PC-3 (cell line): ENCODE measurements at regions not wholly inside any gene's neighbourhood (a gene's known extent, or its start where the extent isn't known, plus 50 kb on each side); places are given as distances from the start of the nearest gene placed in this dataset.

Experiments
- ATAC-seq: fragments of 200-7000 bp; cut with Tn5 transposase; 2 replicates; pipeline ENCODE4 v1.9.1; 2020; ENCODE audit warnings: mild to moderate bottlenecking, moderate library complexity
- BruUV-seq: library from RNA; stranded (reverse); fragments of 400-500 nt; replicated peaks from 2 replicates; lab custom pipeline; 2021; lab: Mats Ljungman, UMichigan
- CTCF ChIA-PET: fragments of 300-600 bp; sonication (Branson Sonifier 250); formaldehyde crosslinking; loops from one replicate; lab custom pipeline; 2022; ENCODE audit warnings: antibody characterized with exemption; lab: Charles Lee
- POLR2A ChIA-PET: fragments of 300-600 bp; sonication (Branson Sonifier 250); formaldehyde crosslinking; loops from one replicate; lab custom pipeline; 2022; ENCODE audit warnings: antibody characterized with exemption; ENCODE audit not compliant: unreplicated experiment; lab: Charles Lee
- DNase-seq: peaks from one replicate; pipeline ENCODE4 v3.0.0-alpha.2; 2015
- H2AFZ ChIP-seq: fragments of 300-600 bp; sonication (generic); 2 replicates; pipeline ENCODE4 v1.6.0; 2016; ENCODE audit warnings: antibody characterized with exemption, low read length
- H3F3A ChIP-seq: fragments of 300-600 bp; sonication (generic); one replicate; pipeline ENCODE4 v1.6.0; 2017; ENCODE audit warnings: antibody characterized with exemption, low read length, control low read depth, mild to moderate bottlenecking; ENCODE audit not compliant: unreplicated experiment
- H3K27ac ChIP-seq: fragments of 300-600 bp; sonication (generic); 2 replicates; pipeline ENCODE4 v1.5.1; 2016; ENCODE audit warnings: mild to moderate bottlenecking, low read length
- H3K27me3 ChIP-seq: fragments of 300-600 bp; sonication (generic); 2 replicates; pipeline ENCODE4 v1.6.1; 2016; ENCODE audit warnings: low read length, mixed read lengths
- H3K36me3 ChIP-seq: fragments of 300-600 bp; sonication (generic); 2 replicates; pipeline ENCODE4 v1.6.1; 2016; ENCODE audit warnings: low read depth, mixed run types, low read length, mixed read lengths
- H3K4me1 ChIP-seq: fragments of 300-600 bp; sonication (generic); 2 replicates; pipeline ENCODE4 v1.5.1; 2016; ENCODE audit warnings: low read length; ENCODE audit not compliant: insufficient read depth
- H3K4me2 ChIP-seq: fragments of 300-600 bp; sonication (generic); 2 replicates; pipeline ENCODE4 v1.6.0; 2016; ENCODE audit warnings: low read length
- H3K4me3 ChIP-seq: fragments of 300-600 bp; sonication (generic); 2 replicates; pipeline ENCODE4 v1.5.1; 2016; ENCODE audit warnings: mild to moderate bottlenecking, low read length, mixed read lengths
- H3K79me2 ChIP-seq: fragments of 300-600 bp; sonication (generic); 2 replicates; pipeline ENCODE4 v1.6.1; 2017; ENCODE audit warnings: low read length, mixed read lengths
- H3K9ac ChIP-seq: fragments of 300-600 bp; sonication (generic); 2 replicates; pipeline ENCODE4 v1.6.0; 2016; ENCODE audit warnings: mild to moderate bottlenecking, low read length
- H3K9me2 ChIP-seq: fragments of 300-600 bp; sonication (generic); replicated peaks from 2 replicates; pipeline ENCODE4 v1.6.1; 2016; ENCODE audit warnings: mixed run types, low read length, mixed read lengths
- H3K9me3 ChIP-seq: fragments of 300-600 bp; sonication (generic); 2 replicates; pipeline ENCODE4 v1.6.1; 2016; ENCODE audit warnings: low read length, mixed read lengths
- H4K20me1 ChIP-seq: fragments of 300-600 bp; sonication (generic); 2 replicates; pipeline ENCODE4 v1.6.1; 2016; ENCODE audit warnings: low read length, mixed read lengths
- CTCF ChIP-seq: fragments of 300-600 bp; sonication (generic); conservative IDR thresholded peaks from 2 replicates; pipeline ENCODE4 v1.5.1; 2017; ENCODE audit warnings: antibody characterized with exemption, low read depth, mild to moderate bottlenecking, low read length
- EZH2 ChIP-seq: fragments of 300-600 bp; sonication (generic); IDR thresholded peaks from one replicate; pipeline ENCODE4 v1.6.1; 2017; ENCODE audit warnings: antibody characterized with exemption, mild to moderate bottlenecking, low read length; ENCODE audit not compliant: unreplicated experiment
- EZH2phosphoT487 ChIP-seq: fragments of 300-600 bp; sonication (generic); IDR thresholded peaks from 2 replicates; pipeline ENCODE4 v1.6.1; 2018; ENCODE audit warnings: mild to moderate bottlenecking, antibody characterized with exemption, low read length, borderline replicate concordance
- intact Hi-C: fragments of 100-400 bp; cut with micrococcal nuclease; formaldehyde crosslinking; loops from 2 replicates; pipeline ENCODE4 v1.9.0; 2023

GRCh38 chr6:22807261-22807660, 237.9 kb downstream of the HDGFL1 start:
- intact Hi-C loops = no loop called here
- H3K79me2 ChIP-seq = no peaks in the 10 kb centered on the region
- ATAC-seq (no peak), DNase-seq (no peak)
- H4K20me1 ChIP-seq = no peaks in the 10 kb centered on the region
- no peak for TF ChIP-seq EZH2
- no peak for TF ChIP-seq EZH2phosphoT487
- TF ChIP-seq CTCF = no peak
- H2AFZ ChIP-seq = no peak overlapping the region
- CTCF ChIA-PET = no interaction called here
- H3K4me3 ChIP-seq = no peak overlapping the region
- H3K4me1 ChIP-seq = no peaks in the 10 kb centered on the region
- no peaks in the 10 kb centered on the region for H3K36me3 ChIP-seq
- no peaks in the 10 kb centered on the region for H3F3A ChIP-seq
- H3K9me2 ChIP-seq = 0 out of 2 replicates have a peak, but pooled peaks cover 3% of the 10 kb centered on the region
- POLR2A ChIA-PET = no interaction called here
- BruUV-seq = no TSS peak
- H3K27ac ChIP-seq = no peak overlapping the region
- H3K27me3 ChIP-seq = no peaks in the 10 kb centered on the region
- H3K9ac ChIP-seq = no peak overlapping the region
- H3K4me2 ChIP-seq = no peak overlapping the region
- no peaks in the 10 kb centered on the region for H3K9me3 ChIP-seq

- Histone ChIP-seq H2AFZ (no peak overlapping the region), H3K4me1 (no peaks in the 10 kb centered on the region), H3K36me3 (no peaks in the 10 kb centered on the region), H3K9me3 (no peaks in the 10 kb centered on the region), H3K4me2 (no peak overlapping the region), H3K9ac (no peak overlapping the region), H3K4me3 (no peak overlapping the region), H3K79me2 (no peaks in the 10 kb centered on the region), H4K20me1 (no peaks in the 10 kb centered on the region), H3K9me2 (0 out of 2 replicates have a peak, but pooled peaks cover 3% of the 10 kb centered on the region), H3K27ac (no peak overlapping the region), H3K27me3 (no peaks in the 10 kb centered on the region), H3F3A (no peaks in the 10 kb centered on the region)
- no TSS peak for BruUV-seq
- ATAC-seq (no peak), DNase-seq (no peak)
- intact Hi-C loops = no loop called here
- ChIA-PET POLR2A (no interaction called here), CTCF (no interaction called here)
- no peak for TF ChIP-seq EZH2
- TF ChIP-seq EZH2phosphoT487 = no peak
- no peak for TF ChIP-seq CTCF
Measured at GRCh38 chr6:22807818-22808217, 238.5 kb downstream of the HDGFL1 start.

- H2AFZ ChIP-seq = no peak overlapping the region
- DNase-seq = no peak
- H3K4me2 ChIP-seq = no peak overlapping the region
- no peaks in the 10 kb centered on the region for H3K4me1 ChIP-seq
- H3F3A ChIP-seq = no peaks in the 10 kb centered on the region
- no peaks in the 10 kb centered on the region for H3K36me3 ChIP-seq
- no peaks in the 10 kb centered on the region for H4K20me1 ChIP-seq
- H3K79me2 ChIP-seq = no peaks in the 10 kb centered on the region
- H3K4me3 ChIP-seq = no peak overlapping the region
- BruUV-seq = no TSS peak
- no peak overlapping the region for H3K9ac ChIP-seq
- ATAC-seq = no peak
- H3K27me3 ChIP-seq = no peaks in the 10 kb centered on the region
- H3K9me2 ChIP-seq = 0 out of 2 replicates have a peak, but pooled peaks cover 3% of the 10 kb centered on the region
- no peaks in the 10 kb centered on the region for H3K9me3 ChIP-seq
- H3K27ac ChIP-seq = no peak overlapping the region
- ChIA-PET POLR2A (no interaction called here), CTCF (no interaction called here)
- intact Hi-C loops = no loop called here
- TF ChIP-seq EZH2 (no peak), CTCF (no peak), EZH2phosphoT487 (no peak)
Measured at GRCh38 chr6:22808466-22808865, 239.1 kb downstream of the HDGFL1 start.
